ENCODE measurements at regions not wholly inside any gene's neighbourhood (a gene's known extent, or its start where the extent isn't known, plus 50 kb on each side); places are given as distances from the start of the nearest gene placed in this dataset.

DNA sequence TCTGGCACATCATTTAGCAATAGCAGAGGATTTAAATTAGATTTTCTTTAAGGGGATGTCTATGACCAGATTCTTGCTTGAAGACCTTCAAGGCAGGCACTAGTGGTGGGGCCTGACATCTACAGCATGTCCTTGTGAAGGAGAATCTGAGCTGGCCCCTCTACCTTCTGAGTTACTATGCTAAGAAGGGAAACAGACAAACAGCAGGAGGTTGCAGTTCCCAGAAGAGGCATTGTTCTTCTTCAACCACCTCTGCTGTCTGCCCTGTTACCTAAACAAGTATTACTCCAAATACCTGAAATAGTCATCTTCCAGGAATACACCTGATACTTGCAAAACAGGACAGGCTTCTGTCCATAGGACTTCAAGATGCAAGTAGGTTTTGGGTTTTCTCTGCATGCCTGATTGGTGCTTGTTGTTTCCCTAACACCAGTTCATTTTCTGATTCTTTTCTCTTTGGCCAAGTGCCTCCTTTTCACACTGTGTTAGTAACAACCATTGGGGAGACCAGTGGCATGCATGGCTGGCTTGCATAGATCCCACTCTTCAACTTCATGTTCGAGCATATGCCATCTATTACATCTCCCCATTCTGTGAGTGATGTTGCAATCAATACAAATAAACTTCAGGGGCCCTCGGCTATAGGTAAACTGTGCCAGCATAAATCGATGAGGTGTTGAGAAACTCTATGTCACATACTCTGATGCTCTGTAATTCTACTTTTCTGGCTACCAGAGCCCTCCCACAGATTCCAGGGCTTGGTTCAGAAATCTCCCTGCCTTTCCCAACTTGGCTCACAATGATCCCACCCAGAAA is 93.0 kb upstream of the DUSP10 start:
- TF ChIP-seq CTCF (IDR thresholded peaks at IDR 0.05; ENCODE audit: borderline replicate concordance, extremely low read depth, low read length, poor library complexity, severe bottlenecking) = no peak
- TF ChIP-seq EZH2 (IDR thresholded peaks at IDR 0.05; ENCODE audit: borderline replicate concordance, low read depth, low read length, severe bottlenecking) = no peak

All from DND-41 (cell line).